ENCODE measurements at regions not wholly inside any gene's neighbourhood (a gene's known extent, or its start where the extent isn't known, plus 50 kb on each side); places are given as distances from the start of the nearest gene placed in this dataset.

GRCh38 chrX:149145845-149146285 lies 359.2 kb downstream of the IDS start:
- H3K27me3 ChIP-seq (ENCODE audit: control insufficient read depth, insufficient read depth, low read length), result no peaks in the 10 kb centered on the region
- H3K79me2 ChIP-seq, result no peaks in the 10 kb centered on the region
- H3K4me2 ChIP-seq (ENCODE audit: low read length), result no peak overlapping the region
- no peaks in the 10 kb centered on the region for H3K4me1 ChIP-seq
- no peaks in the 10 kb centered on the region for H3K9me3 ChIP-seq (ENCODE audit: control insufficient read depth, low read length)
- no peak overlapping the region for H3K4me3 ChIP-seq (ENCODE audit: low read depth, low read length)
- no peak overlapping the region for H3K9ac ChIP-seq
- TF ChIP-seq, protein P1, sequence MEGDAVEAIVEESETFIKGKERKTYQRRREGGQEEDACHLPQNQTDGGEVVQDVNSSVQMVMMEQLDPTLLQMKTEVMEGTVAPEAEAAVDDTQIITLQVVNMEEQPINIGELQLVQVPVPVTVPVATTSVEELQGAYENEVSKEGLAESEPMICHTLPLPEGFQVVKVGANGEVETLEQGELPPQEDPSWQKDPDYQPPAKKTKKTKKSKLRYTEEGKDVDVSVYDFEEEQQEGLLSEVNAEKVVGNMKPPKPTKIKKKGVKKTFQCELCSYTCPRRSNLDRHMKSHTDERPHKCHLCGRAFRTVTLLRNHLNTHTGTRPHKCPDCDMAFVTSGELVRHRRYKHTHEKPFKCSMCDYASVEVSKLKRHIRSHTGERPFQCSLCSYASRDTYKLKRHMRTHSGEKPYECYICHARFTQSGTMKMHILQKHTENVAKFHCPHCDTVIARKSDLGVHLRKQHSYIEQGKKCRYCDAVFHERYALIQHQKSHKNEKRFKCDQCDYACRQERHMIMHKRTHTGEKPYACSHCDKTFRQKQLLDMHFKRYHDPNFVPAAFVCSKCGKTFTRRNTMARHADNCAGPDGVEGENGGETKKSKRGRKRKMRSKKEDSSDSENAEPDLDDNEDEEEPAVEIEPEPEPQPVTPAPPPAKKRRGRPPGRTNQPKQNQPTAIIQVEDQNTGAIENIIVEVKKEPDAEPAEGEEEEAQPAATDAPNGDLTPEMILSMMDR (IDR thresholded peaks at IDR 0.05), result no peak
- H3K36me3 ChIP-seq (ENCODE audit: control insufficient read depth, insufficient read depth, low read length), result no peaks in the 10 kb centered on the region
- no peak overlapping the region for H3K27ac ChIP-seq
- no peak overlapping the region for H2AFZ ChIP-seq

GRCh38 chrX:149131774-149132173 lies 373.3 kb downstream of the IDS start:
- no peak overlapping the region for H3K4me2 ChIP-seq (ENCODE audit: low read length)
- no peaks in the 10 kb centered on the region for H3K4me1 ChIP-seq
- H3K9ac ChIP-seq, result no peak overlapping the region
- H3K79me2 ChIP-seq, result no peaks in the 10 kb centered on the region
- H3K36me3 ChIP-seq (ENCODE audit: control insufficient read depth, insufficient read depth, low read length), result no peaks in the 10 kb centered on the region
- TF ChIP-seq, protein P1 (IDR thresholded peaks at IDR 0.05), result no peak
- no peak overlapping the region for H3K4me3 ChIP-seq (ENCODE audit: low read depth, low read length)
- no peaks in the 10 kb centered on the region for H3K27me3 ChIP-seq (ENCODE audit: control insufficient read depth, insufficient read depth, low read length)
- H3K9me3 ChIP-seq (ENCODE audit: control insufficient read depth, low read length), result no peaks in the 10 kb centered on the region
- H2AFZ ChIP-seq, result no peak overlapping the region
- no peak overlapping the region for H3K27ac ChIP-seq

GRCh38 chrX:149129767-149130166 lies 375.3 kb downstream of the IDS start:
- no peaks in the 10 kb centered on the region for H3K36me3 ChIP-seq (ENCODE audit: control insufficient read depth, insufficient read depth, low read length)
- no peaks in the 10 kb centered on the region for H3K4me1 ChIP-seq
- H3K4me2 ChIP-seq (ENCODE audit: low read length), result no peak overlapping the region
- H2AFZ ChIP-seq, result no peak overlapping the region
- TF ChIP-seq, protein P1 (IDR thresholded peaks at IDR 0.05), result no peak
- H3K27ac ChIP-seq, result no peak overlapping the region
- H3K4me3 ChIP-seq (ENCODE audit: low read depth, low read length), result no peak overlapping the region
- H3K79me2 ChIP-seq, result no peaks in the 10 kb centered on the region
- no peak overlapping the region for H3K9ac ChIP-seq
- H3K27me3 ChIP-seq (ENCODE audit: control insufficient read depth, insufficient read depth, low read length), result no peaks in the 10 kb centered on the region
- H3K9me3 ChIP-seq (ENCODE audit: control insufficient read depth, low read length), result no peaks in the 10 kb centered on the region

DNA sequence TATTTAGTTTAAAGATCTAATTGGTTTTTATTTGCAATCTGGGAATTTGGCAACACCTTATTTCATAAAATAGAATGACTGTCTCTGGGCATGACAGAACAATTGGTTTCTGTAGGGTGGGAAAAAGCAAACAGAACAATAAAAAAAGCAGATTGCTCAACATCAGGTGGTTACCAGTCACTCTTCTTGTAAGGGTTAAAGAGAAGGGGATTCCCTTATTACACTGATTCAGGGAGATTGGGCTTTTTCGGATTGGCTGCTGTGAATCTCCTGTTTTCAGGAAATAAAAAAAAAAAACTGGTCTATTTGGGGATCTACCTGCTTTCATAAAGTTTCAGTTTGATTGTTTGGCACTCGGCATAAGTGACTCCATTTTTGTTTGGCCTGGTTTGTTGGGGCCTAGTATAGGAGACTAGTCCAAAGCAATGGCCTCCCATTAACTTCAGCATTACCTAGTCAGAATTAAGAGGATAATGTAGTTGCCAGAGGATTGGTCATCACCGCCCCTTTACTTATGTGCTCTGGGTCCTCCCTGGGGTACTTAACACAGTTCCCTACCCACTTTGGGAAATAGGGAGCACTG lies 380.5 kb downstream of the IDS start:
- H3K27ac ChIP-seq, result no peak overlapping the region
- H3K4me1 ChIP-seq, result no peaks in the 10 kb centered on the region
- H3K79me2 ChIP-seq, result no peaks in the 10 kb centered on the region
- no peak overlapping the region for H3K4me2 ChIP-seq (ENCODE audit: low read length)
- no peak overlapping the region for H2AFZ ChIP-seq
- H3K9ac ChIP-seq, result no peak overlapping the region
- TF ChIP-seq, protein P1 (IDR thresholded peaks at IDR 0.05), result no peak
- H3K4me3 ChIP-seq (ENCODE audit: low read depth, low read length), result no peak overlapping the region
- no peaks in the 10 kb centered on the region for H3K36me3 ChIP-seq (ENCODE audit: control insufficient read depth, insufficient read depth, low read length)
- H3K27me3 ChIP-seq (ENCODE audit: control insufficient read depth, insufficient read depth, low read length), result no peaks in the 10 kb centered on the region
- H3K9me3 ChIP-seq (ENCODE audit: control insufficient read depth, low read length), result no peaks in the 10 kb centered on the region

DNA sequence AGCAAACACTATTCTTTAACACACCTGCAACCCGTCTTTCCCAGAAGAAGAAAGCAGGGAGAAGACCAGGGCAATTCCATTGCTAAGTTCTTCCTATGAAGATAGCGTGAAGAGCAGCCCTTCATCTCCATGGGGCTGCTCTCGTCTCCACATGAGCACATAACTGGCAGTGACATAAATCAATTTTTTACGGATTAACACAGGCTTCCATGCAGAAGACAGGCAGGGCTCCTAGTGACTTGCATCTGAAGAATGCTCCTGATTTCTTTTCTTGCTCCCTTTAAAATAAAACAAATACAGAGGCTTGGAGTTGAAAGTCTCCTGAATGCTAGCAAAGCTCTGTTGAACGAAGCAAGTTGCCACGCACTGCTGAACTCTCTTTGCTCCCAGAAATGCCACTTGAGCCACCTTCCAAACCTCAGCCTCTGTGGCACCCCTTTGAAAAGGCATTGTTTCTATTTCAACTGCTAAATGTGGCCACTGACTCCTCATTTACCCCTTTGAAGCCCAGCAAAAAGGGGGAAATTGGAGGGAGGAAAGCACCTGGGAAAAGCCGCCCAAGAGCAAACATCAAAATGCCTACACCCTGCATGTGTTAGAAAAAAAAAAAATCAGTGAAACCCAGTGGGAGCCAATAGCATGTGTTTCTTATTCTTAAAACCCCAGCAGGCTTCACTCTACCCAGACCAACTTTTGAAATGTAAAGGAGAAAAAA lies 383.7 kb downstream of the IDS start:
- H3K4me2 ChIP-seq (ENCODE audit: low read length), result no peak overlapping the region
- no peak overlapping the region for H2AFZ ChIP-seq
- H3K4me1 ChIP-seq, result no peaks in the 10 kb centered on the region
- TF ChIP-seq, protein P1 (IDR thresholded peaks at IDR 0.05), result no peak
- no peak overlapping the region for H3K4me3 ChIP-seq (ENCODE audit: low read depth, low read length)
- no peaks in the 10 kb centered on the region for H3K27me3 ChIP-seq (ENCODE audit: control insufficient read depth, insufficient read depth, low read length)
- H3K79me2 ChIP-seq, result no peaks in the 10 kb centered on the region
- no peak overlapping the region for H3K9ac ChIP-seq
- no peaks in the 10 kb centered on the region for H3K36me3 ChIP-seq (ENCODE audit: control insufficient read depth, insufficient read depth, low read length)
- no peak overlapping the region for H3K27ac ChIP-seq
- no peaks in the 10 kb centered on the region for H3K9me3 ChIP-seq (ENCODE audit: control insufficient read depth, low read length)

Data from parathyroid adenoma (tissue), 2 donors.